HCT116 (cell line): ENCODE measurements at regions not wholly inside any gene's neighbourhood (a gene's known extent, or its start where the extent isn't known, plus 50 kb on each side); places are given as distances from the start of the nearest gene placed in this dataset.

Experiments used
- ATAC-seq: fragments of 200-7000 bp; cut with Tn5 transposase; 2 replicates; pipeline ENCODE4 v1.9.1; 2020; ENCODE audit warnings: mild to moderate bottlenecking, moderate library complexity
- BruUV-seq: library from RNA; stranded (reverse); fragments of 400-500 nt; replicated peaks from 2 replicates; lab custom pipeline; 2021; lab: Mats Ljungman, UMichigan
- CTCF ChIA-PET: fragments of 300-600 bp; sonication (Branson Sonifier 250); formaldehyde crosslinking; loops from one replicate; lab custom pipeline; 2021; ENCODE audit warnings: antibody characterized with exemption; lab: Charles Lee
- POLR2A ChIA-PET: fragments of 300-600, 350-600 bp; sonication (Branson Sonifier 250); formaldehyde crosslinking; loops from one replicate; lab custom pipeline; 2021; ENCODE audit warnings: antibody characterized with exemption; lab: Charles Lee
- RAD21 ChIA-PET, 2 experiments: fragments of 300-600 bp; sonication (Branson Sonifier 250); formaldehyde crosslinking; loops; one replicate each; lab custom pipeline; 2023; ENCODE audit warnings: low total read pairs in 2 of 2; ENCODE audit not compliant: uncharacterized antibody in 2 of 2, unreplicated experiment in 2 of 2, low non-redundant PET in 1 of 2; lab: Charles Lee
- DNase-seq: peaks from one replicate; pipeline ENCODE4 v3.0.0-alpha.2; 2010; ENCODE audit warnings: low read depth, low spot score
- H2AFZ ChIP-seq: fragments of 200-600 bp; shearing (Covaris generic), sonication (generic); 2 replicates; pipeline ENCODE4 v1.6.1; 2017; ENCODE audit warnings: low read depth, mixed run types, mixed read lengths, antibody characterized with exemption, low read length; ENCODE audit not compliant: poor library complexity, severe bottlenecking
- H3K27ac ChIP-seq: 2 replicates; pipeline ENCODE4 v1.5.1; 2012; ENCODE audit warnings: low read depth, low read length
- H3K27me3 ChIP-seq: fragments of 200-600 bp; sonication (generic); 2 replicates; pipeline ENCODE4 v1.6.1; 2016; ENCODE audit warnings: mixed run types, low read length, mixed read lengths; ENCODE audit not compliant: insufficient read depth
- H3K36me3 ChIP-seq, 2 experiments: fragments of 200-500 bp in 1 of 2; fragments of 200-600 bp in 1 of 2; sonication (Bioruptor generic) in 1 of 2; sonication (generic) in 1 of 2; 2 replicates each; pipeline versions ENCODE4 v1.5.1 to v1.6.1; 2014 to 2016; ENCODE audit warnings: low read length in 2 of 2, inconsistent platforms in 1 of 2, mixed read lengths in 1 of 2, mixed run types in 1 of 2; ENCODE audit not compliant: insufficient read depth in 2 of 2, control insufficient read depth in 1 of 2
- H3K4me1 ChIP-seq, 2 experiments: fragments of 200-600 bp in 1 of 2; sonication (generic) in 1 of 2; 2 replicates each; pipeline versions ENCODE4 v1.5.1 to v1.6.1; 2012 to 2017; ENCODE audit warnings: low read length in 2 of 2, inconsistent platforms in 1 of 2, mild to moderate bottlenecking in 1 of 2, mixed read lengths in 1 of 2, mixed run types in 1 of 2, moderate library complexity in 1 of 2; ENCODE audit not compliant: insufficient read depth in 2 of 2, control insufficient read depth in 1 of 2
- H3K4me2 ChIP-seq: fragments of 200-600 bp; sonication (generic); 2 replicates; pipeline ENCODE4 v1.6.1; 2017; ENCODE audit warnings: mixed run types, low read length, mixed read lengths
- H3K4me3 ChIP-seq, 2 experiments: fragments of 200-600 bp in 1 of 2; sonication (generic) in 1 of 2; replicated peaks in 1 of 2; 2 replicates each; pipeline ENCODE4 v1.5.1; 2011 to 2016; ENCODE audit warnings: low read length in 2 of 2, control low read depth in 1 of 2, low read depth in 1 of 2, mild to moderate bottlenecking in 1 of 2, mixed read lengths in 1 of 2, mixed run types in 1 of 2
- H3K79me2 ChIP-seq: fragments of 200-600 bp; sonication (generic); 2 replicates; pipeline ENCODE4 v1.6.1; 2017; ENCODE audit warnings: mild to moderate bottlenecking, mixed run types, low read length, moderate library complexity, mixed read lengths; ENCODE audit not compliant: insufficient read depth
- H3K9ac ChIP-seq: fragments of 200-600 bp; sonication (generic); 2 replicates; pipeline ENCODE4 v1.6.1; 2016; ENCODE audit warnings: low read length, mixed read lengths
- H3K9me2 ChIP-seq: fragments of 200-600 bp; sonication (generic), shearing (Covaris generic); 2 replicates; pipeline ENCODE4 v1.6.1; 2017; ENCODE audit warnings: mixed run types, mild to moderate bottlenecking, moderate library complexity; ENCODE audit not compliant: insufficient read depth
- H3K9me3 ChIP-seq, 2 experiments: fragments of 200-500 bp in 1 of 2; fragments of 200-600 bp in 1 of 2; sonication (Bioruptor generic) in 1 of 2; sonication (generic) in 1 of 2; 2 replicates each; pipeline ENCODE4 v1.6.1; 2014 to 2017; ENCODE audit warnings: low read length in 2 of 2, mixed read lengths in 2 of 2, inconsistent platforms in 1 of 2, low read depth in 1 of 2, mild to moderate bottlenecking in 1 of 2, mixed run types in 1 of 2, moderate library complexity in 1 of 2; ENCODE audit not compliant: control insufficient read depth in 1 of 2, insufficient read depth in 1 of 2
- H4K20me1 ChIP-seq: fragments of 200-600 bp; sonication (generic), shearing (Covaris generic); 2 replicates; pipeline ENCODE4 v1.6.1; 2017; ENCODE audit warnings: mixed run types, mild to moderate bottlenecking, moderate library complexity; ENCODE audit not compliant: insufficient read depth
- ATF3 ChIP-seq: IDR thresholded peaks from 2 replicates; pipeline ENCODE4 v1.6.1; 2012
- CBX3 ChIP-seq: IDR thresholded peaks from 2 replicates; pipeline ENCODE4 v1.6.1; 2012; ENCODE audit warnings: low read depth
- EGR1 ChIP-seq: IDR thresholded peaks from 2 replicates; pipeline ENCODE4 v1.6.1; 2012; ENCODE audit warnings: low read depth
- ELF1 ChIP-seq: IDR thresholded peaks from 2 replicates; pipeline ENCODE4 v1.6.1; 2012; ENCODE audit warnings: low read depth, borderline replicate concordance
- EZH2 ChIP-seq: fragments of 200-600 bp; sonication (generic); IDR thresholded peaks from 2 replicates; pipeline ENCODE4 v1.6.1; 2017; ENCODE audit warnings: antibody characterized with exemption, mixed run types
- EZH2phosphoT487 ChIP-seq: fragments of 200-600 bp; IDR thresholded peaks from 2 replicates; pipeline ENCODE4 v1.6.1; 2018; ENCODE audit warnings: antibody characterized with exemption, borderline replicate concordance
- MAX ChIP-seq: IDR thresholded peaks from 2 replicates; pipeline ENCODE4 v1.6.1; 2012
- POLR2AphosphoS5 ChIP-seq: IDR thresholded peaks from 2 replicates; pipeline ENCODE4 v1.6.1; 2011; ENCODE audit warnings: mild to moderate bottlenecking, low read depth, low read length, moderate library complexity
- RAD21 ChIP-seq: IDR thresholded peaks from 2 replicates; pipeline ENCODE4 v1.6.1; 2012; ENCODE audit warnings: low read depth, mild to moderate bottlenecking
- REST ChIP-seq: IDR thresholded peaks from 2 replicates; pipeline ENCODE4 v1.6.1; 2012; ENCODE audit warnings: low read depth
- SIN3A ChIP-seq: IDR thresholded peaks from 2 replicates; pipeline ENCODE4 v1.6.1; 2012; ENCODE audit warnings: low read depth
- SP1 ChIP-seq: IDR thresholded peaks from 2 replicates; pipeline ENCODE4 v1.6.1; 2012; ENCODE audit warnings: low read depth
- SRF ChIP-seq: IDR thresholded peaks from 2 replicates; pipeline ENCODE4 v1.6.1; 2012; ENCODE audit warnings: low read depth
- TCF7L2 ChIP-seq: IDR thresholded peaks from 2 replicates; pipeline ENCODE4 v1.7.0; 2011; ENCODE audit warnings: borderline replicate concordance, inconsistent platforms; ENCODE audit not compliant: insufficient read depth, insufficient read length; ENCODE audit errors: extremely low read depth
- YY1 ChIP-seq: IDR thresholded peaks from 2 replicates; pipeline ENCODE4 v1.6.1; 2011; ENCODE audit warnings: low read length, low read depth, moderate library complexity, mild to moderate bottlenecking; ENCODE audit not compliant: insufficient replicate concordance; ENCODE audit errors: extremely low read depth
- ZBTB33 ChIP-seq: IDR thresholded peaks from 2 replicates; pipeline ENCODE4 v1.6.1; 2011; ENCODE audit warnings: mild to moderate bottlenecking, low read length, moderate library complexity; ENCODE audit not compliant: insufficient replicate concordance; ENCODE audit errors: extremely low read depth
- ZFX ChIP-seq: fragments of 450-650 bp; IDR thresholded peaks from 2 replicates; pipeline ENCODE4 v1.6.1; 2017
- ZNF274 ChIP-seq: fragments of 200-500 bp; sonication (Bioruptor generic); IDR thresholded peaks from 2 replicates; pipeline ENCODE4 v1.6.1; 2014; ENCODE audit warnings: mild to moderate bottlenecking, low read depth, low read length, inconsistent platforms
- intact Hi-C: fragments of 100-400 bp; cut with micrococcal nuclease; formaldehyde crosslinking; loops from 2 replicates; pipeline ENCODE4 v1.10.0; 2022

GRCh38 chr4:66569228-66569627 is 898.9 kb upstream of the EPHA5 start (continued):
- no peak for TF ChIP-seq ZBTB33
- no peak for TF ChIP-seq CBX3
- TF ChIP-seq EZH2phosphoT487, result no peak
- TF ChIP-seq SP1, result no peak
- TF ChIP-seq POLR2AphosphoS5, result no peak

- ATAC-seq, result no peak
- no peaks in the 10 kb centered on the region for H3K27me3 ChIP-seq
- no peak for DNase-seq
- ChIA-PET POLR2A (no interaction called here), CTCF (no interaction called here), RAD21 (no interaction called here)
- no TSS peak for BruUV-seq
- H3K9ac ChIP-seq, result no peak overlapping the region
- no peak overlapping the region for H3K4me2 ChIP-seq
- peaks cover 4 to 5% of the 10 kb centered on the region in 2 experiments; a peak in 2 of 4 replicates for H3K9me3 ChIP-seq
- H2AFZ ChIP-seq, result no peak overlapping the region
- H3K4me1 ChIP-seq, result no peaks in the 10 kb centered on the region
- no peaks in the 10 kb centered on the region for H4K20me1 ChIP-seq
- no peaks in the 10 kb centered on the region for H3K79me2 ChIP-seq
- H3K36me3 ChIP-seq, result no peaks in the 10 kb centered on the region
- H3K27ac ChIP-seq, result no peak overlapping the region
- H3K9me2 ChIP-seq, result no peaks in the 10 kb centered on the region
- H3K4me3 ChIP-seq, result no peak overlapping the region
- intact Hi-C loops, result no loop called here
- no peak for TF ChIP-seq MAX
- TF ChIP-seq ZNF274, result no peak
- no peak for TF ChIP-seq REST
- TF ChIP-seq CBX3, result no peak
- TF ChIP-seq TCF7L2, result no peak
- no peak for TF ChIP-seq SP1
- no peak for TF ChIP-seq POLR2AphosphoS5
- no peak for TF ChIP-seq EGR1
- no peak for TF ChIP-seq ZFX
- TF ChIP-seq YY1, result no peak
- TF ChIP-seq ELF1, result no peak
- TF ChIP-seq EZH2, result no peak
- TF ChIP-seq ATF3, result no peak
- TF ChIP-seq ZBTB33, result no peak
- no peak for TF ChIP-seq SIN3A
- no peak for TF ChIP-seq EZH2phosphoT487
- no peak for TF ChIP-seq RAD21
- no peak for TF ChIP-seq SRF
These were observed 898.1 kb upstream of the EPHA5 start for GRCh38 chr4:66568431-66568830.
